DND-41 (cell line): ENCODE measurements at regions not wholly inside any gene's neighbourhood (a gene's known extent, or its start where the extent isn't known, plus 50 kb on each side); places are given as distances from the start of the nearest gene placed in this dataset.

Experiments used
- ATAC-seq: fragments of 200-7000 bp; cut with Tn5 transposase; 3 replicates; pipeline ENCODE4 v1.9.1; 2021; ENCODE audit warnings: low read depth; ENCODE audit not compliant: insufficient read depth
- DNase-seq: peaks from one replicate; pipeline ENCODE4 v3.0.0-alpha.2; 2020
- H2AFZ ChIP-seq: 2 replicates; pipeline ENCODE4 v1.6.0; 2012; ENCODE audit warnings: low read depth, low read length
- H3K27ac ChIP-seq: 2 replicates; pipeline ENCODE4 v1.5.1; 2012; ENCODE audit warnings: low read length, inconsistent platforms
- H3K27me3 ChIP-seq: fragments of 200-600 bp; sonication (generic); 2 replicates; pipeline ENCODE4 v1.6.0; 2012; ENCODE audit warnings: low read length, mild to moderate bottlenecking, inconsistent platforms; ENCODE audit not compliant: insufficient read depth, poor library complexity
- H3K36me3 ChIP-seq: 2 replicates; pipeline ENCODE4 v1.5.1; 2012; ENCODE audit warnings: low read length, inconsistent platforms; ENCODE audit not compliant: insufficient read depth
- H3K4me1 ChIP-seq: 2 replicates; pipeline ENCODE4 v1.5.1; 2012; ENCODE audit warnings: mild to moderate bottlenecking, low read length; ENCODE audit not compliant: insufficient read depth
- H3K4me2 ChIP-seq: 2 replicates; pipeline ENCODE4 v1.6.0; 2012; ENCODE audit warnings: mild to moderate bottlenecking, moderate library complexity, low read length, inconsistent platforms; ENCODE audit not compliant: insufficient read depth
- H3K4me3 ChIP-seq, 2 experiments: fragments of 200-600 bp in 1 of 2; shearing (Covaris generic) in 1 of 2; 2 replicates each; pipeline ENCODE4 v1.5.1; 2012 to 2016; ENCODE audit warnings: inconsistent platforms in 2 of 2, low read length in 2 of 2, mild to moderate bottlenecking in 2 of 2, low read depth in 1 of 2, moderate library complexity in 1 of 2
- H3K79me2 ChIP-seq: 2 replicates; pipeline ENCODE4 v1.6.0; 2012; ENCODE audit warnings: low read length, inconsistent platforms; ENCODE audit not compliant: insufficient read depth
- H3K9ac ChIP-seq: 2 replicates; pipeline ENCODE4 v1.6.0; 2012; ENCODE audit warnings: low read depth, mild to moderate bottlenecking, inconsistent platforms, low read length, moderate library complexity
- H3K9me3 ChIP-seq: 2 replicates; pipeline ENCODE4 v1.5.1; 2012; ENCODE audit warnings: low read length, moderate library complexity, mild to moderate bottlenecking, inconsistent platforms; ENCODE audit not compliant: insufficient read depth, severe bottlenecking
- H4K20me1 ChIP-seq: 2 replicates; pipeline ENCODE4 v1.6.0; 2012; ENCODE audit warnings: low read length; ENCODE audit not compliant: insufficient read depth
- EZH2 ChIP-seq: IDR thresholded peaks from 3 replicates; pipeline ENCODE4 v1.6.1; 2012; ENCODE audit warnings: borderline replicate concordance, low read depth, mild to moderate bottlenecking, moderate library complexity, low read length, inconsistent platforms; ENCODE audit not compliant: severe bottlenecking
- TF ChIP-seq, protein P1 (sequence below): IDR thresholded peaks from 2 replicates; pipeline ENCODE4 v1.5.1; 2012; ENCODE audit warnings: borderline replicate concordance, low read length, moderate library complexity, mild to moderate bottlenecking; ENCODE audit not compliant: poor library complexity, severe bottlenecking; ENCODE audit errors: extremely low read depth

- TF ChIP-seq, protein P1, sequence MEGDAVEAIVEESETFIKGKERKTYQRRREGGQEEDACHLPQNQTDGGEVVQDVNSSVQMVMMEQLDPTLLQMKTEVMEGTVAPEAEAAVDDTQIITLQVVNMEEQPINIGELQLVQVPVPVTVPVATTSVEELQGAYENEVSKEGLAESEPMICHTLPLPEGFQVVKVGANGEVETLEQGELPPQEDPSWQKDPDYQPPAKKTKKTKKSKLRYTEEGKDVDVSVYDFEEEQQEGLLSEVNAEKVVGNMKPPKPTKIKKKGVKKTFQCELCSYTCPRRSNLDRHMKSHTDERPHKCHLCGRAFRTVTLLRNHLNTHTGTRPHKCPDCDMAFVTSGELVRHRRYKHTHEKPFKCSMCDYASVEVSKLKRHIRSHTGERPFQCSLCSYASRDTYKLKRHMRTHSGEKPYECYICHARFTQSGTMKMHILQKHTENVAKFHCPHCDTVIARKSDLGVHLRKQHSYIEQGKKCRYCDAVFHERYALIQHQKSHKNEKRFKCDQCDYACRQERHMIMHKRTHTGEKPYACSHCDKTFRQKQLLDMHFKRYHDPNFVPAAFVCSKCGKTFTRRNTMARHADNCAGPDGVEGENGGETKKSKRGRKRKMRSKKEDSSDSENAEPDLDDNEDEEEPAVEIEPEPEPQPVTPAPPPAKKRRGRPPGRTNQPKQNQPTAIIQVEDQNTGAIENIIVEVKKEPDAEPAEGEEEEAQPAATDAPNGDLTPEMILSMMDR: no peak
- no peak for TF ChIP-seq EZH2
- Histone ChIP-seq H3K4me1 (no peaks in the 10 kb centered on the region), H3K27ac (no peak overlapping the region), H3K4me3 (no peak overlapping the region), H4K20me1 (no peaks in the 10 kb centered on the region), H2AFZ (no peak overlapping the region), H3K9ac (no peak overlapping the region), H3K79me2 (no peaks in the 10 kb centered on the region), H3K4me2 (no peak overlapping the region), H3K27me3 (no peaks in the 10 kb centered on the region), H3K36me3 (no peaks in the 10 kb centered on the region), H3K9me3 (peaks cover 11% of the 10 kb centered on the region)
- DNase-seq (no peak), ATAC-seq (no peak)
These were observed 50.1 kb downstream of the GCNT4 start for GRCh38 chr5:75002271-75002670.

DNA sequence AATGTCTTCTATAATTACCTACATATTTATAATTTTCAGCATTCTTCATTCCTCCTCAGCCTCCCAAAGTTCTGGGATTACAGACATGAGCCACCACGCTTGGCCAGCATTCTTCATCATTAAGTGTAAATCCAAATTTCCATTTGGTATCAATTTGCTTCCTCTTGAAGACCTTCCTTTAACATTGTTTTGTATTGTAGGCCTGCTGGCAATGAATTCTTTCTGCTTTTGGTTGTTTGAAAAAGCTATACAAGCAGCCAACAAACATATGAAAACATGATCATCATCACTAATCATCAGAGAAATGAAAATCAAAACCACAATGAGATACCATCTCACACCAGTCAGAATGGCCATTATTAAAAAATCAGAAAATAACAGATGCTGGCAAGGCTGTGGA, 56.4 kb downstream of the GCNT4 start:
- no peak overlapping the region for H3K27ac ChIP-seq
- no peaks in the 10 kb centered on the region for H3K4me1 ChIP-seq
- no peak overlapping the region for H3K9ac ChIP-seq
- H2AFZ ChIP-seq: no peak overlapping the region
- no peaks in the 10 kb centered on the region for H4K20me1 ChIP-seq
- H3K4me3 ChIP-seq: no peak overlapping the region
- TF ChIP-seq EZH2: no peak
- TF ChIP-seq, protein P1: no peak
- no peaks in the 10 kb centered on the region for H3K36me3 ChIP-seq
- ATAC-seq: no peak
- H3K9me3 ChIP-seq: no peaks in the 10 kb centered on the region
- H3K4me2 ChIP-seq: no peak overlapping the region
- H3K27me3 ChIP-seq: no peaks in the 10 kb centered on the region
- H3K79me2 ChIP-seq: no peaks in the 10 kb centered on the region
- DNase-seq: no peak

DNA sequence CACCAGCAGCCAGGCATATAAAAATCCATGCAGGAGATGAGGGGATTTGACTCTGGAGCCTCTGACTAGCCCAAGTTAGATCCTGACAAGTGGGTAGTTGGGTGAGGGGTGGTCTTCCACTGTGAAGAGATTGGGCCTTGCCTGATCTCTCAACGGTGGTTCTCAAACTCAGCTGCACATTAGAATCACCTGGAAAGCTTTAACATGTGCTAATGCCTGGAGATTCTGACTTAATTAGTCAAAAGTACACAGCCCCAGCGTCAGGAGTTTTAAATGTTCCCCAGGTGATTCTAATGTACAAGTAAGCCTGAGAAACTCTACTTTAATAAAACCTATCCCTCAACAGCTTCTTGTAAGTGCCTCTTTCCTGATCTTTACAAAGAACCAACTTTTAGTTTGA, 57.5 kb downstream of the GCNT4 start:
- Histone ChIP-seq H3K9me3 (no peaks in the 10 kb centered on the region), H3K27me3 (no peaks in the 10 kb centered on the region), H3K36me3 (no peaks in the 10 kb centered on the region), H3K4me2 (no peak overlapping the region), H3K4me1 (no peaks in the 10 kb centered on the region), H3K79me2 (no peaks in the 10 kb centered on the region), H2AFZ (no peak overlapping the region), H3K4me3 (no peak overlapping the region), H3K27ac (no peak overlapping the region), H3K9ac (no peak overlapping the region), H4K20me1 (no peaks in the 10 kb centered on the region)
- ATAC-seq: no peak
- no peak for DNase-seq
- TF ChIP-seq, protein P1: no peak
- TF ChIP-seq EZH2: no peak

DNA sequence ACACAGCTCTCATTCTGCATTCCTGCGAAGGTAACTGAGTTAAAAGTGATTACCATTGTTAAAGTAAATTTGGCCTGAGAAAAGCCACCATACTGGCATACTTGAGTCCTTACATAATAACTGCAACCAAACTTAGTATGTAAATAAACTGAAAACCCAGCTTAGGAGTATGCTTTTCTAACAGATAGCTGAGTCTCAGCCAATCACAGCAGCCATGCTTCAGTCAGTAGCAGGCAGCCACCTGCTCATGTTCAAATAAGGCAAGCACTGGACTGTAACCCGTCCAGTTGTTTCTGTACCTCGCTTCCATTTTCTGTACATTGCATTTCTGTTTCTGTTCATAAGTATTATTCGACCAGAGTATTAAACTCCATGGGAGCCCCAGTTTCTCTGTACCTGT, 58.6 kb downstream of the GCNT4 start:
- Histone ChIP-seq H3K79me2 (no peaks in the 10 kb centered on the region), H3K36me3 (no peaks in the 10 kb centered on the region), H3K9ac (no peak overlapping the region), H3K27me3 (no peaks in the 10 kb centered on the region), H3K4me2 (no peak overlapping the region), H4K20me1 (no peaks in the 10 kb centered on the region), H2AFZ (no peak overlapping the region), H3K4me1 (no peaks in the 10 kb centered on the region), H3K4me3 (no peak overlapping the region), H3K27ac (no peak overlapping the region), H3K9me3 (no peaks in the 10 kb centered on the region)
- TF ChIP-seq, protein P1: no peak
- DNase-seq (no peak), ATAC-seq (no peak)
